ENCODE measurements at regions not wholly inside any gene's neighbourhood (a gene's known extent, or its start where the extent isn't known, plus 50 kb on each side); places are given as distances from the start of the nearest gene placed in this dataset.
A peak's percentile ranks its signal among the peaks of the same experiment; 100 is the strongest.

DNA sequence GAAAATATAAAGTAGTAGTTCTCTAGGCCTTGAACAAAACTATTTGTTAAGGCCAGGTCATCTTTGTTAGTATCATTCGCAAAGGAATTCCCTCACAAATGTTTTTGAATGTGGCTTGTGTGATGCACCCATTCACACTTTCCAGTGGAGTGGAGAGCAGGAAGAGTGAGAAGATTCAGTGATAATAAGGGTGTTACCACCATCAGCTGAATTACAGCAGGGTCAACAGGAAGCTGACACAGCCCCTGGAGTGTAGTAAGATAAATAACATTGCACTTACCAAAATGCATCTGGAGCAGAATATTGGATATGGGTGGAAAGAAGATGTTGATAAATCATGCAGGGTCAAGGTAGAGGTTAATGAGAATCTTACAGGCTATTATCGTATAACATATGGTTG, 231.0 kb downstream of the DSC3 start:
- Histone ChIP-seq H3K4me1 (ENCODE audit: control insufficient read depth in 2 of 3, insufficient read depth in 2 of 3, low read depth in 1 of 3, low read length in 3 of 3) (no peaks in the 10 kb centered on the region), H3K9me3 (ENCODE audit: control insufficient read depth in 2 of 3, insufficient read depth in 1 of 3, low read length in 3 of 3) (no peaks in the 10 kb centered on the region), H3K4me3 (ENCODE audit: low read length in 3 of 3) (no peak overlapping the region), H3K36me3 (ENCODE audit: control insufficient read depth in 2 of 3, insufficient read depth in 3 of 3, low read length in 3 of 3) (no peaks in the 10 kb centered on the region), H3K9ac (ENCODE audit: low read length in 3 of 3) (no peak overlapping the region), H3K27ac (ENCODE audit: low read depth in 2 of 2, low read length in 2 of 2) (no peak overlapping the region), H3K27me3 (ENCODE audit: control insufficient read depth, insufficient read depth, low read length) (no peaks in the 10 kb centered on the region)
- no peak for TF ChIP-seq CTCF (IDR thresholded peaks at IDR 0.05; ENCODE audit: borderline replicate concordance, extremely low read depth, insufficient read depth)
- intact Hi-C loops (cut with DNase I): no loop called here
- peak in 1 of 5 donors; percentile 14 for DNase-seq
- FAIRE-seq: no peak

- no peaks in the 10 kb centered on the region for H3K9me3 ChIP-seq (ENCODE audit: control insufficient read depth in 2 of 3, insufficient read depth in 1 of 3, low read length in 3 of 3)
- FAIRE-seq (no peak), DNase-seq (no peak)
- H3K4me3 ChIP-seq (ENCODE audit: low read length in 3 of 3): no peak overlapping the region
- no peaks in the 10 kb centered on the region for H3K4me1 ChIP-seq (ENCODE audit: control insufficient read depth in 2 of 3, insufficient read depth in 2 of 3, low read depth in 1 of 3, low read length in 3 of 3)
- TF ChIP-seq CTCF (IDR thresholded peaks at IDR 0.05; ENCODE audit: borderline replicate concordance, extremely low read depth, insufficient read depth): no peak
- no peaks in the 10 kb centered on the region for H3K27me3 ChIP-seq (ENCODE audit: control insufficient read depth, insufficient read depth, low read length)
- intact Hi-C loops (cut with DNase I): no loop called here
- H3K36me3 ChIP-seq (ENCODE audit: control insufficient read depth in 2 of 3, insufficient read depth in 3 of 3, low read length in 3 of 3): no peaks in the 10 kb centered on the region
- H3K27ac ChIP-seq (ENCODE audit: low read depth in 2 of 2, low read length in 2 of 2): no peak overlapping the region
- no peak overlapping the region for H3K9ac ChIP-seq (ENCODE audit: low read length in 3 of 3)
Measured at GRCh38 chr18:30810580-30810979, 232.0 kb downstream of the DSC3 start.

- Histone ChIP-seq H3K27me3 (ENCODE audit: control insufficient read depth, insufficient read depth, low read length) (no peaks in the 10 kb centered on the region), H3K36me3 (ENCODE audit: control insufficient read depth in 2 of 3, insufficient read depth in 3 of 3, low read length in 3 of 3) (no peaks in the 10 kb centered on the region), H3K9ac (ENCODE audit: low read length in 3 of 3) (no peak overlapping the region), H3K4me3 (ENCODE audit: low read length in 3 of 3) (no peak overlapping the region), H3K27ac (ENCODE audit: low read depth in 2 of 2, low read length in 2 of 2) (no peak overlapping the region), H3K4me1 (ENCODE audit: control insufficient read depth in 2 of 3, insufficient read depth in 2 of 3, low read depth in 1 of 3, low read length in 3 of 3) (no peaks in the 10 kb centered on the region), H3K9me3 (ENCODE audit: control insufficient read depth in 2 of 3, insufficient read depth in 1 of 3, low read length in 3 of 3) (no peaks in the 10 kb centered on the region)
- FAIRE-seq: no peak
- no peak for DNase-seq
- intact Hi-C loops (cut with DNase I): no loop called here
- no peak for TF ChIP-seq CTCF (IDR thresholded peaks at IDR 0.05; ENCODE audit: borderline replicate concordance, extremely low read depth, insufficient read depth)
Measured at GRCh38 chr18:30806823-30807222, 235.7 kb downstream of the DSC3 start.

- no peak for TF ChIP-seq CTCF (IDR thresholded peaks at IDR 0.05; ENCODE audit: borderline replicate concordance, extremely low read depth, insufficient read depth)
- intact Hi-C loops (cut with DNase I): no loop called here
- Histone ChIP-seq H3K4me3 (ENCODE audit: low read length in 3 of 3) (no peak overlapping the region), H3K9me3 (ENCODE audit: control insufficient read depth in 2 of 3, insufficient read depth in 1 of 3, low read length in 3 of 3) (no peaks in the 10 kb centered on the region), H3K9ac (ENCODE audit: low read length in 3 of 3) (no peak overlapping the region), H3K36me3 (ENCODE audit: control insufficient read depth in 2 of 3, insufficient read depth in 3 of 3, low read length in 3 of 3) (no peaks in the 10 kb centered on the region), H3K27ac (ENCODE audit: low read depth in 2 of 2, low read length in 2 of 2) (no peak overlapping the region), H3K27me3 (ENCODE audit: control insufficient read depth, insufficient read depth, low read length) (no peaks in the 10 kb centered on the region), H3K4me1 (ENCODE audit: control insufficient read depth in 2 of 3, insufficient read depth in 2 of 3, low read depth in 1 of 3, low read length in 3 of 3) (no peaks in the 10 kb centered on the region)
- no peak for FAIRE-seq
- DNase-seq: no peak
Measured at GRCh38 chr18:30800800-30801199, 241.7 kb downstream of the DSC3 start.
